Epithelial cell of proximal tubule (primary cell): ENCODE measurements at regions not wholly inside any gene's neighbourhood (a gene's known extent, or its start where the extent isn't known, plus 50 kb on each side); places are given as distances from the start of the nearest gene placed in this dataset.
A peak's percentile ranks its signal among the peaks of the same experiment; 100 is the strongest.

Experiments used
- DNase-seq: peaks from one replicate; pipeline ENCODE4 v3.0.0-alpha.2; 2011; ENCODE audit warnings: low read depth
- H3K4me3 ChIP-seq: 2 replicates; pipeline ENCODE4 v1.5.1; 2011; ENCODE audit warnings: low read depth, mild to moderate bottlenecking, low read length
- CTCF ChIP-seq: conservative IDR thresholded peaks from 2 replicates; pipeline ENCODE4 v1.5.1; 2012; ENCODE audit warnings: low read depth, mild to moderate bottlenecking, low read length

- peak; percentile 32 for DNase-seq
- TF ChIP-seq CTCF = no peak
- no peak overlapping the region for H3K4me3 ChIP-seq
Measured at GRCh38 chr20:12166053-12166717, 248.5 kb downstream of the BTBD3 start.

- DNase-seq = no peak
- TF ChIP-seq CTCF = no peak
- H3K4me3 ChIP-seq = no peak overlapping the region
Measured at GRCh38 chr20:12170406-12170805, 252.7 kb downstream of the BTBD3 start.

GRCh38 chr20:12171923-12172524 lies 254.3 kb downstream of the BTBD3 start:
- no peak for TF ChIP-seq CTCF
- no peak overlapping the region for H3K4me3 ChIP-seq
- peak; percentile 6 for DNase-seq

GRCh38 chr20:12173347-12174012 lies 255.8 kb downstream of the BTBD3 start:
- DNase-seq = no peak
- no peak for TF ChIP-seq CTCF
- no peak overlapping the region for H3K4me3 ChIP-seq

GRCh38 chr20:12175538-12175937 lies 257.8 kb downstream of the BTBD3 start:
- H3K4me3 ChIP-seq = no peak overlapping the region
- TF ChIP-seq CTCF = no peak
- DNase-seq = no peak

- TF ChIP-seq CTCF = no peak
- DNase-seq = peak; percentile 1
- H3K4me3 ChIP-seq = no peak overlapping the region
Measured at GRCh38 chr20:12177657-12178293, 260.1 kb downstream of the BTBD3 start.
